NCI-H2107 (cell line): ENCODE measurements at regions not wholly inside any gene's neighbourhood (a gene's known extent, or its start where the extent isn't known, plus 50 kb on each side); places are given as distances from the start of the nearest gene placed in this dataset.
"Not testable (repeated sequence)": the region's sequence is repeated elsewhere in the genome, so short reads cannot be mapped to it uniquely, and the experiment has no call there.

Source experiments
- DNase-seq: peaks from one replicate; lab custom pipeline; 2025; lab: John Stamatoyannopoulos, UW

GRCh38 chr5:167336161-167336560, 955.3 kb upstream of the WWC1 start:
- DNase-seq = no peak

GRCh38 chr5:167339205-167339604, 952.2 kb upstream of the WWC1 start:
- no peak for DNase-seq

- no peak for DNase-seq
Measured at GRCh38 chr5:167346461-167346860, 945.0 kb upstream of the WWC1 start.

- DNase-seq = no peak
Measured at GRCh38 chr5:167348251-167348926, 943.1 kb upstream of the WWC1 start.

GRCh38 chr5:167348980-167349379, 942.5 kb upstream of the WWC1 start:
- no peak for DNase-seq

- no peak for DNase-seq
Measured at GRCh38 chr5:167351316-167351715, 940.1 kb upstream of the WWC1 start.

GRCh38 chr5:167352801-167353200, 938.6 kb upstream of the WWC1 start:
- DNase-seq = no peak

- no peak for DNase-seq
Measured at GRCh38 chr5:167355346-167355745, 936.1 kb upstream of the WWC1 start.

- no peak for DNase-seq
Measured at GRCh38 chr5:167356374-167356773, 935.1 kb upstream of the WWC1 start.

- DNase-seq = no peak
Measured at GRCh38 chr5:167358868-167359492, 932.5 kb upstream of the WWC1 start.

GRCh38 chr5:167361795-167362194, 929.6 kb upstream of the WWC1 start:
- no peak for DNase-seq

GRCh38 chr5:167363065-167363464, 928.4 kb upstream of the WWC1 start:
- no peak for DNase-seq

- DNase-seq = no peak
Measured at GRCh38 chr5:167375125-167375524, 916.3 kb upstream of the WWC1 start.

GRCh38 chr5:167378894-167379723, 912.3 kb upstream of the WWC1 start:
- DNase-seq = no peak

- DNase-seq = no peak
Measured at GRCh38 chr5:167381457-167381856, 910.0 kb upstream of the WWC1 start.

GRCh38 chr5:167389537-167389936, 901.9 kb upstream of the WWC1 start:
- no peak for DNase-seq

- not testable (repeated sequence) for DNase-seq
Measured at GRCh38 chr5:167391286-167391685, 900.2 kb upstream of the WWC1 start.

GRCh38 chr5:167392240-167392639, 899.2 kb upstream of the WWC1 start:
- DNase-seq = no peak

- no peak for DNase-seq
Measured at GRCh38 chr5:167393358-167393757, 898.1 kb upstream of the WWC1 start.

- DNase-seq = no peak
Measured at GRCh38 chr5:167402671-167403070, 888.8 kb upstream of the WWC1 start.

GRCh38 chr5:167406513-167406912, 884.9 kb upstream of the WWC1 start:
- no peak for DNase-seq

- no peak for DNase-seq
Measured at GRCh38 chr5:167412556-167412955, 878.9 kb upstream of the WWC1 start.

- no peak for DNase-seq
Measured at GRCh38 chr5:167413506-167413905, 877.9 kb upstream of the WWC1 start.
